ENCODE measurements at regions not wholly inside any gene's neighbourhood (a gene's known extent, or its start where the extent isn't known, plus 50 kb on each side); places are given as distances from the start of the nearest gene placed in this dataset.

- TF ChIP-seq CTCF (conservative IDR thresholded peaks at IDR 0.05) (no peak), EZH2 (IDR thresholded peaks at IDR 0.05; ENCODE audit: low read depth) (no peak)
These were observed 138.1 kb upstream of the KL start for GRCh38 chr13:32878163-32878562.
